ENCODE measurements at regions not wholly inside any gene's neighbourhood (a gene's known extent, or its start where the extent isn't known, plus 50 kb on each side); places are given as distances from the start of the nearest gene placed in this dataset.

GRCh38 chr7:113256883-113257531 is 138.7 kb upstream of the SMIM30 start:
- Histone ChIP-seq H3K36me3 (replicated peaks in 1 of 2; ENCODE audit: control insufficient read depth in 1 of 2, insufficient read depth in 2 of 2, low read length in 1 of 2) (no peaks in the 10 kb centered on the region), H3K9ac (no peak overlapping the region), H4K20me1 (ENCODE audit: insufficient read depth) (no peaks in the 10 kb centered on the region), H3F3A (replicated peaks; ENCODE audit: insufficient read depth) (no peaks in the 10 kb centered on the region), H2AFZ (ENCODE audit: low read depth) (peak overlapping the region; percentile 87), H3K27me3 (ENCODE audit: insufficient read depth) (no peaks in the 10 kb centered on the region), H3K9me2 (no peaks in the 10 kb centered on the region), H3K79me2 (ENCODE audit: insufficient read depth) (no peaks in the 10 kb centered on the region), H3K9me3 (no peaks in the 10 kb centered on the region), H3K27ac (ENCODE audit: low read depth in 2 of 2, low read length in 1 of 2) (no peak overlapping the region), H3K4me1 (ENCODE audit: control insufficient read depth in 1 of 2, insufficient read depth in 2 of 2, low read depth in 1 of 2, low read length in 1 of 2) (no peaks in the 10 kb centered on the region), H3K4me3 (ENCODE audit: low read depth in 2 of 2, low read length in 1 of 2) (peak overlapping the region in 1 of 2 experiments; percentile 12; a peak in 2 of 4 replicates), H3K4me2 (no peak overlapping the region)
- ChIA-PET POLR2A (no interaction called here), CTCF (interaction anchor here (0.9 kb wide), 1 partner anchor 98 kb away, joined by 4 read pairs; no protein-coding TSS in a partner anchor)
- TF ChIP-seq ELF1 (IDR thresholded peaks at IDR 0.05) (no peak), NFIC (IDR thresholded peaks at IDR 0.05; ENCODE audit: borderline replicate concordance) (0 out of 2 replicates have a peak, but pooled peaks have one; percentile 11)
- WGBS (ENCODE audit: low lambda C conversion rate), result 14% methylated on average over 1 of the region's 1 CpG
- no peak for DNase-seq

GRCh38 chr7:113247198-113247597 is 128.8 kb upstream of the SMIM30 start:
- Histone ChIP-seq H3K9me2 (no peaks in the 10 kb centered on the region), H3K4me1 (ENCODE audit: control insufficient read depth in 1 of 2, insufficient read depth in 2 of 2, low read depth in 1 of 2, low read length in 1 of 2) (no peaks in the 10 kb centered on the region; a peak in 1 of 4 replicates), H3K27ac (ENCODE audit: low read depth in 2 of 2, low read length in 1 of 2) (peak overlapping the region in 1 of 2 experiments; percentile 0; a peak in 1 of 4 replicates), H3K27me3 (ENCODE audit: insufficient read depth) (no peaks in the 10 kb centered on the region), H3K9me3 (no peaks in the 10 kb centered on the region), H3F3A (replicated peaks; ENCODE audit: insufficient read depth) (peaks cover 9% of the 10 kb centered on the region), H3K36me3 (replicated peaks in 1 of 2; ENCODE audit: control insufficient read depth in 1 of 2, insufficient read depth in 2 of 2, low read length in 1 of 2) (peaks cover 0 to 8% of the 10 kb centered on the region in 2 experiments), H3K4me2 (0 out of 2 replicates have a peak overlapping the region, but pooled peaks have one; percentile 8), H3K79me2 (ENCODE audit: insufficient read depth) (no peaks in the 10 kb centered on the region), H4K20me1 (ENCODE audit: insufficient read depth) (no peaks in the 10 kb centered on the region), H2AFZ (ENCODE audit: low read depth) (no peak overlapping the region), H3K4me3 (ENCODE audit: low read depth in 2 of 2, low read length in 1 of 2) (no peak overlapping the region), H3K9ac (no peak overlapping the region)
- CTCF ChIA-PET, result no interaction called here
- 13% methylated on average over 3 of the region's 3 CpGs for WGBS (ENCODE audit: low lambda C conversion rate)
- no peak for TF ChIP-seq MAX (IDR thresholded peaks at IDR 0.05; ENCODE audit: low read depth)
- TF ChIP-seq RCOR1 (IDR thresholded peaks at IDR 0.05; ENCODE audit: low read length), result no peak
- TF ChIP-seq MEF2A (IDR thresholded peaks at IDR 0.05; ENCODE audit: borderline replicate concordance, low read depth), result peak; percentile 84
- TF ChIP-seq RAD21 (IDR thresholded peaks at IDR 0.05; ENCODE audit: low read length), result no peak
- peak; percentile 84; the same call in 1 of the 2 replicates for TF ChIP-seq FOSL2 (IDR thresholded peaks at IDR 0.05; ENCODE audit: borderline replicate concordance, low read depth)
- TF ChIP-seq JUND (IDR thresholded peaks at IDR 0.05), result peak; percentile 81
- TF ChIP-seq TEAD4 (IDR thresholded peaks at IDR 0.05; ENCODE audit: borderline replicate concordance, insufficient read depth), result peak; percentile 59; the same call in 1 of the 2 replicates
- TF ChIP-seq ZBTB33 (IDR thresholded peaks at IDR 0.05; ENCODE audit: borderline replicate concordance, low read depth), result no peak
- peak; percentile 55; the same call in 1 of the 2 replicates for TF ChIP-seq POLR2AphosphoS5 (IDR thresholded peaks at IDR 0.05; ENCODE audit: low read depth, low read length)
- TF ChIP-seq PBX3 (IDR thresholded peaks at IDR 0.05), result peak; percentile 72
- TF ChIP-seq NFIC (IDR thresholded peaks at IDR 0.05; ENCODE audit: borderline replicate concordance), result peak; percentile 47; the same call in 1 of the 2 replicates
- peak; percentile 45; the same call in 1 of the 2 replicates for TF ChIP-seq RXRA (IDR thresholded peaks at IDR 0.05; ENCODE audit: borderline replicate concordance, low read depth)
- peak in 1 of 2 experiments; percentile 49; a peak in 1 of 4 replicates for TF ChIP-seq EP300 (IDR thresholded peaks at IDR 0.05; ENCODE audit: borderline replicate concordance in 1 of 2, low read depth in 1 of 2, low read length in 1 of 2)
- peak; percentile 71 for TF ChIP-seq TCF12 (IDR thresholded peaks at IDR 0.05)
- no peak for DNase-seq
- POLR2A ChIA-PET, result no interaction called here
